ENCODE measurements at regions not wholly inside any gene's neighbourhood (a gene's known extent, or its start where the extent isn't known, plus 50 kb on each side); places are given as distances from the start of the nearest gene placed in this dataset.

DNA sequence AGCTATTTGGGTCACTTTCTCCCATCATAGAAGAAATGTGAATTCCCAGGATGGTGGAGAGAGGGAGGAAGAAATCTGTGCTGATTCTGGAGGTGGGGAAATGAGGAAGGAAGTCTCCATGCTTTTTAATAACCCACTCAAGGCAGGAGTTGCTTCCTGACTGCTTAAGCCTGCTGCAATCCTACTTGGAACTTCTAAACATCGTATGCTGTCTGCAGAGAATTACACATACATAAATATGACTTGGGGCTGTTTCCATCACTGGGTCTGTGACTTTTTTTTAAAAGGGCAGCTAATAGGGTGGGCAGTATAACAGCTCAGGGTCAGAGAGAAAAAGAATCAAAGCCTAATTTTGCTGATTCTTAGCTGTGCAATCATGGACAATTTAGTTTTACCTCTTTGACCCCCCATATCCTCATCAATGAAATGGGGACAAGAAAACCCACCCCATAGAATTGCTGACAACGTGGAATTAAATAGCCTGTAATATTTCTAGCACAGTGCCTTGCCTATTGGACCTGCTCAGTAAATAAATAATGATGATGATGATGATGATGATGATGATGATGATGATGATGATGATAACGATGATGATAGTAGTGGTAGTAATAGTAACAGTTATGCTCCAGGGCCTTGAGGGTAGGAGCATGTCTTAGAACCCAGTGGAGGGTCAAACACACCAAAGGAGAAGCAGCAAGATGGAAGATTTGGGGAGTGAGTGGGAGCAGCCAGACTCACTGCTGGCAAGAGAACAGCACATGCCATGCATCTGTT is 166.7 kb upstream of the LRFN2 start:
- intact Hi-C loops (cut with micrococcal nuclease; ENCODE audit: unreplicated experiment) = no loop called here
- no peak for DNase-seq
- no peak overlapping the region for H3K4me3 ChIP-seq
- H3K4me2 ChIP-seq = no peak overlapping the region
- no peaks in the 10 kb centered on the region for H3K4me1 ChIP-seq (replicated peaks; ENCODE audit: insufficient read depth)
- no peaks in the 10 kb centered on the region for H3K79me2 ChIP-seq (ENCODE audit: low read depth)
- no peak overlapping the region for H2AFZ ChIP-seq
- no TSS peak for BruUV-seq (replicated peaks)
- no peaks in the 10 kb centered on the region for H3K36me3 ChIP-seq (ENCODE audit: low read depth)
- CTCF ChIA-PET = no interaction called here
- no peaks in the 10 kb centered on the region for H4K20me1 ChIP-seq (ENCODE audit: insufficient read depth)
- no peak overlapping the region for H3K27ac ChIP-seq
- H3K9me3 ChIP-seq (ENCODE audit: insufficient read depth, low read depth) = no peaks in the 10 kb centered on the region
- H3K27me3 ChIP-seq (ENCODE audit: insufficient read depth, low read depth) = peaks cover 47% of the 10 kb centered on the region
- TF ChIP-seq, protein P1, sequence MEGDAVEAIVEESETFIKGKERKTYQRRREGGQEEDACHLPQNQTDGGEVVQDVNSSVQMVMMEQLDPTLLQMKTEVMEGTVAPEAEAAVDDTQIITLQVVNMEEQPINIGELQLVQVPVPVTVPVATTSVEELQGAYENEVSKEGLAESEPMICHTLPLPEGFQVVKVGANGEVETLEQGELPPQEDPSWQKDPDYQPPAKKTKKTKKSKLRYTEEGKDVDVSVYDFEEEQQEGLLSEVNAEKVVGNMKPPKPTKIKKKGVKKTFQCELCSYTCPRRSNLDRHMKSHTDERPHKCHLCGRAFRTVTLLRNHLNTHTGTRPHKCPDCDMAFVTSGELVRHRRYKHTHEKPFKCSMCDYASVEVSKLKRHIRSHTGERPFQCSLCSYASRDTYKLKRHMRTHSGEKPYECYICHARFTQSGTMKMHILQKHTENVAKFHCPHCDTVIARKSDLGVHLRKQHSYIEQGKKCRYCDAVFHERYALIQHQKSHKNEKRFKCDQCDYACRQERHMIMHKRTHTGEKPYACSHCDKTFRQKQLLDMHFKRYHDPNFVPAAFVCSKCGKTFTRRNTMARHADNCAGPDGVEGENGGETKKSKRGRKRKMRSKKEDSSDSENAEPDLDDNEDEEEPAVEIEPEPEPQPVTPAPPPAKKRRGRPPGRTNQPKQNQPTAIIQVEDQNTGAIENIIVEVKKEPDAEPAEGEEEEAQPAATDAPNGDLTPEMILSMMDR (conservative IDR thresholded peaks at IDR 0.05) = no peak
- TF ChIP-seq EZH2 (IDR thresholded peaks at IDR 0.05; ENCODE audit: low read depth) = no peak
- H3F3A ChIP-seq (ENCODE audit: insufficient read depth, low read depth) = no peaks in the 10 kb centered on the region
- POLR2A ChIA-PET (ENCODE audit: unreplicated experiment) = no interaction called here
- no peaks in the 10 kb centered on the region for H3K9me2 ChIP-seq (ENCODE audit: insufficient read depth)

DNA sequence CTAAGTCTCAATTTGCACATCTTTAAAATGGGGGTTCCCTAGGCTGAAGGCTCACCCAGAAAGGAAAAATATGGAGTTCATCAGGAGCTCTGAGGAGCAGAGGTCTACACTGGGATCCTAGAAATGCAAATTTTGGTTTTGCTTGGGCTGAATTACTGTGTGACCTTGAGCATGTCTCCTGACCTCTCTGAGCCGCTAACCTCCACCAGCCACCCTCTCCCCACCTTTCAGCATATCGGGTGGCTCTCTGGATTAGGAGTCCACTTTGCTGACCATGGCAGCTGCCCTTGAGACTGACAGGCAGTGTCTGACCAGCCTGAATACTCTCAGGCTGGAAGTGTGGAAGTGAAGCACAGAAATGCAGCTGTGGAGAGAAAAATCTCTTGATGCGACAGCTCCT is 165.9 kb upstream of the LRFN2 start:
- Histone ChIP-seq H3K27ac (no peak overlapping the region), H4K20me1 (ENCODE audit: insufficient read depth) (no peaks in the 10 kb centered on the region), H3K79me2 (ENCODE audit: low read depth) (no peaks in the 10 kb centered on the region), H3K4me3 (no peak overlapping the region), H3K9me2 (ENCODE audit: insufficient read depth) (no peaks in the 10 kb centered on the region), H3K36me3 (ENCODE audit: low read depth) (no peaks in the 10 kb centered on the region), H3K4me1 (replicated peaks; ENCODE audit: insufficient read depth) (no peaks in the 10 kb centered on the region), H3F3A (ENCODE audit: insufficient read depth, low read depth) (no peaks in the 10 kb centered on the region), H2AFZ (no peak overlapping the region), H3K4me2 (no peak overlapping the region), H3K9me3 (ENCODE audit: insufficient read depth, low read depth) (no peaks in the 10 kb centered on the region), H3K27me3 (ENCODE audit: insufficient read depth, low read depth) (peaks cover 47% of the 10 kb centered on the region)
- POLR2A ChIA-PET (ENCODE audit: unreplicated experiment) = no interaction called here
- CTCF ChIA-PET = no interaction called here
- no peak for DNase-seq
- intact Hi-C loops (cut with micrococcal nuclease; ENCODE audit: unreplicated experiment) = no loop called here
- TF ChIP-seq, protein P1 (conservative IDR thresholded peaks at IDR 0.05) = no peak
- no peak for TF ChIP-seq EZH2 (IDR thresholded peaks at IDR 0.05; ENCODE audit: low read depth)
- BruUV-seq (replicated peaks) = no TSS peak

DNA sequence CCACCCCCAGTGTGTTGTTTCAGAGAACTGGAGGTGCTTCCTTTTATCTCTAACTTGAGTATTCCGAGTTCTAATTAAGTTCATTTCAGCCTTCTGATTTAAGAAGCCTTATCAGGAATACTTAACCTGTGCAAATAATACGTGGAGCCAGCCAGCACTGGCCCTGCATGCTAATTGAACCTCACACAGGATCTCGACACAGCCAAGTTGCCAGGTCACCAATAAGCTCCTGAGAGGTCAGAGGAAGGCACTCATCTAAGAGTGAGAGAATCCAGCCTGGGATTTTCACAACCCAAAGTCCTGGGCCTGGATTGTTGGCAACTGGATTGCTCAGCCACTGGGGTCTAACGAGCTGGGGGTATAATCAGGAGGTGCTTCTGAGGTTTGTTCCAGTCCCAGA is 157.7 kb upstream of the LRFN2 start:
- Histone ChIP-seq H3K9me2 (ENCODE audit: insufficient read depth) (no peaks in the 10 kb centered on the region), H3K4me3 (no peak overlapping the region), H3K9me3 (ENCODE audit: insufficient read depth, low read depth) (no peaks in the 10 kb centered on the region), H3K27ac (no peak overlapping the region), H3F3A (ENCODE audit: insufficient read depth, low read depth) (no peaks in the 10 kb centered on the region), H3K36me3 (ENCODE audit: low read depth) (no peaks in the 10 kb centered on the region), H3K4me2 (no peak overlapping the region), H4K20me1 (ENCODE audit: insufficient read depth) (no peaks in the 10 kb centered on the region), H3K79me2 (ENCODE audit: low read depth) (no peaks in the 10 kb centered on the region), H3K27me3 (ENCODE audit: insufficient read depth, low read depth) (peaks cover 50% of the 10 kb centered on the region), H3K4me1 (replicated peaks; ENCODE audit: insufficient read depth) (no peaks in the 10 kb centered on the region), H2AFZ (no peak overlapping the region)
- CTCF ChIA-PET = no interaction called here
- no peak for DNase-seq
- intact Hi-C loops (cut with micrococcal nuclease; ENCODE audit: unreplicated experiment) = no loop called here
- no TSS peak for BruUV-seq (replicated peaks)
- POLR2A ChIA-PET (ENCODE audit: unreplicated experiment) = no interaction called here
- TF ChIP-seq, protein P1 (conservative IDR thresholded peaks at IDR 0.05) = no peak
- TF ChIP-seq EZH2 (IDR thresholded peaks at IDR 0.05; ENCODE audit: low read depth) = no peak

Measured in PC-9 (cell line).